GM23338 (cell line): ENCODE measurements at regions not wholly inside any gene's neighbourhood (a gene's known extent, or its start where the extent isn't known, plus 50 kb on each side); places are given as distances from the start of the nearest gene placed in this dataset.
"Not testable (repeated sequence)": the region's sequence is repeated elsewhere in the genome, so short reads cannot be mapped to it uniquely, and the experiment has no call there.

ENCODE experiments used
- ATAC-seq: fragments of 200-7000 bp; cut with Tn5 transposase; 3 replicates; pipeline ENCODE4 v1.9.1; 2020
- DNase-seq: peaks from one replicate; pipeline ENCODE4 v3.0.0-alpha.2; 2015; ENCODE audit warnings: low spot score
- H2AFZ ChIP-seq: fragments of 200-600 bp; sonication (generic); 2 replicates; pipeline ENCODE4 v1.8.0; 2016; ENCODE audit warnings: antibody characterized with exemption, mild to moderate bottlenecking, moderate library complexity
- H3F3A ChIP-seq: fragments of 200-600 bp; sonication (generic); replicated peaks from 2 replicates; pipeline ENCODE4 v1.8.0; 2017; ENCODE audit warnings: antibody characterized with exemption, mixed run types, low read depth
- H3K27ac ChIP-seq: fragments of 200-600 bp; sonication (generic); 2 replicates; pipeline ENCODE4 v1.6.1; 2016; ENCODE audit warnings: low read depth
- H3K27me3 ChIP-seq: fragments of 200-600 bp; sonication (generic); 2 replicates; pipeline ENCODE4 v1.8.0; 2016; ENCODE audit warnings: mild to moderate bottlenecking, mixed run types, moderate library complexity; ENCODE audit not compliant: insufficient read depth
- H3K36me3 ChIP-seq: fragments of 200-600 bp; sonication (generic); 2 replicates; pipeline ENCODE4 v1.8.0; 2016; ENCODE audit warnings: mild to moderate bottlenecking; ENCODE audit not compliant: insufficient read depth
- H3K4me1 ChIP-seq: fragments of 200-600 bp; sonication (generic); 2 replicates; pipeline ENCODE4 v1.8.0; 2016; ENCODE audit warnings: mild to moderate bottlenecking, moderate library complexity; ENCODE audit not compliant: insufficient read depth
- H3K4me2 ChIP-seq: fragments of 200-600 bp; sonication (generic); 2 replicates; pipeline ENCODE4 v1.7.1; 2017; ENCODE audit warnings: mixed run types
- H3K4me3 ChIP-seq: fragments of 200-600 bp; sonication (generic); 2 replicates; pipeline ENCODE4 v1.6.1; 2016; ENCODE audit warnings: mixed run types
- H3K79me2 ChIP-seq: fragments of 200-600 bp; sonication (generic); replicated peaks from 2 replicates; pipeline ENCODE4 v1.8.0; 2017; ENCODE audit warnings: mild to moderate bottlenecking; ENCODE audit not compliant: insufficient read depth
- H3K9me2 ChIP-seq: fragments of 200-600 bp; sonication (generic); 2 replicates; pipeline ENCODE4 v1.8.0; 2017; ENCODE audit not compliant: insufficient read depth
- H4K20me1 ChIP-seq: fragments of 200-600 bp; sonication (generic); replicated peaks from 2 replicates; pipeline ENCODE4 v1.8.0; 2017; ENCODE audit warnings: mild to moderate bottlenecking; ENCODE audit not compliant: insufficient read depth
- H3K27ac Mint-ChIP-seq: 2 replicates; pipeline ENCODE4 v1.8.0; 2020; ENCODE audit warnings: inconsistent platforms, mild to moderate bottlenecking, moderate library complexity, mixed read lengths
- H3K27me3 Mint-ChIP-seq: 3 replicates; pipeline ENCODE4 v1.8.0; 2022; ENCODE audit warnings: low read depth, mild to moderate bottlenecking, moderate library complexity, mixed read lengths, inconsistent platforms; ENCODE audit not compliant: insufficient read depth, poor library complexity
- H3K36me3 Mint-ChIP-seq: 3 replicates; pipeline ENCODE4 v1.8.0; 2021; ENCODE audit warnings: low read depth, mild to moderate bottlenecking, inconsistent platforms, moderate library complexity, mixed read lengths
- H3K4me1 Mint-ChIP-seq: 3 replicates; pipeline ENCODE4 v1.8.0; 2020; ENCODE audit warnings: mild to moderate bottlenecking, inconsistent platforms, mixed read lengths
- H3K4me3 Mint-ChIP-seq: 3 replicates; pipeline ENCODE4 v1.8.0; 2021; ENCODE audit warnings: moderate library complexity, mild to moderate bottlenecking, inconsistent platforms, mixed read lengths
- H3K9me3 Mint-ChIP-seq: 3 replicates; pipeline ENCODE4 v1.8.0; 2020; ENCODE audit warnings: moderate library complexity, mild to moderate bottlenecking, inconsistent platforms, mixed read lengths
- CREB1 ChIP-seq: fragments of 250-450 bp; sonication (Bioruptor Pico); IDR thresholded peaks from 2 replicates; pipeline ENCODE4 v1.5.0; 2020; ENCODE audit warnings: low read depth, mild to moderate bottlenecking, moderate library complexity
- EZH2 ChIP-seq: fragments of 200-600 bp; sonication (generic); IDR thresholded peaks from one replicate; pipeline ENCODE4 v1.8.0; 2017; ENCODE audit warnings: antibody characterized with exemption, mild to moderate bottlenecking, low read depth; ENCODE audit not compliant: unreplicated experiment
- EZH2phosphoT487 ChIP-seq: fragments of 200-600 bp; sonication (generic); IDR thresholded peaks from one replicate; pipeline ENCODE4 v1.8.1; 2018; ENCODE audit warnings: antibody characterized with exemption; ENCODE audit not compliant: unreplicated experiment
- JUNB ChIP-seq: IDR thresholded peaks from one replicate; pipeline ENCODE4 v1.6.1; 2016; ENCODE audit warnings: antibody characterized with exemption; ENCODE audit not compliant: unreplicated experiment
- NANOG ChIP-seq: IDR thresholded peaks from 2 replicates; pipeline ENCODE4 v1.6.1; 2016; ENCODE audit warnings: antibody characterized with exemption, borderline replicate concordance
- POLR2AphosphoS5 ChIP-seq: IDR thresholded peaks from 2 replicates; pipeline ENCODE4 v1.6.1; 2016; ENCODE audit warnings: antibody characterized with exemption, low read depth
- REST ChIP-seq: IDR thresholded peaks from one replicate; pipeline ENCODE4 v1.6.1; 2018; ENCODE audit warnings: antibody characterized with exemption; ENCODE audit not compliant: unreplicated experiment
- STAT1 ChIP-seq: IDR thresholded peaks from one replicate; pipeline ENCODE4 v1.6.1; 2016; ENCODE audit warnings: antibody characterized with exemption; ENCODE audit not compliant: unreplicated experiment
- ZNF114 ChIP-seq: fragments of 250-450 bp; sonication (Bioruptor Pico); IDR thresholded peaks from 2 replicates; pipeline ENCODE4 v1.5.0; 2020; ENCODE audit warnings: mild to moderate bottlenecking, moderate library complexity
- ZNF331 ChIP-seq: fragments of 250-450 bp; sonication (Bioruptor Pico); IDR thresholded peaks from 2 replicates; pipeline ENCODE4 v1.5.0; 2020; ENCODE audit warnings: low read depth, mild to moderate bottlenecking, moderate library complexity
- ZNF462 ChIP-seq: fragments of 250-450 bp; sonication (Bioruptor Pico); IDR thresholded peaks from 2 replicates; pipeline ENCODE4 v1.5.0; 2020; ENCODE audit warnings: mild to moderate bottlenecking, moderate library complexity
- TF ChIP-seq, protein P1 (sequence below): IDR thresholded peaks from 2 replicates; pipeline ENCODE4 v1.6.1; 2016; ENCODE audit warnings: antibody characterized with exemption

DNA sequence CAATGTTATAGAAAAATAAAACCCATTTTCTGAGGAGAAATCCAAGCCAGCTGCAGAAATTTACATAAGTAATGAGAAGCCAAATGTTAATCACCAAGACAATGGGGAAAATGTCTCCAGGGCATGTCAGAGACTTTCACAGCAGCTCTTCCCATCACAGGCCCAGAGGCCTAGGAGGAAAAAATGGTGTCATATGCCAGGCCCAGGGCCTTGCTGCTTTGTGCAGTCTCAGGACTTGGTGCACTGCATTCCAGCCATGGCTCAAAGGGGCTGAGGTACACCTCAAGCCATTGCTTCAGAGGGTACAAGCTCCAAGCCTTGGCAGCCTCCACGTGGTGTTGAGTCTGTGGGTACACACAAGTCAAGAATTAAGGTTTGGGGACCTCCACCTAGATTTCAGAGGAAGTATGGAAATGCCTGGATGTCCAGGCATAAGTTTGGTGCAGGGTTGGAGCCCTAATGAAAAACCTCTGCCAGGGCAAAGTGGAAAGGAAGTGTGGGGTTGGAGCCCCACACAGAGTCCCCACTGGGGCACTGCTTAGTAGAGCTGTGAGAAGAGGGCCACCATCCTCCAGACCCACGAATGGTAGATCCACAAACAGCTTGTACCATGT, 163.0 kb downstream of the THBS2 start:
- not testable (repeated sequence) for H3K4me1 Mint-ChIP-seq
- peaks cover 64% of the 10 kb centered on the region for H3K9me3 Mint-ChIP-seq

GRCh38 chr6:169088762-169089161, 164.9 kb downstream of the THBS2 start:
- H3K4me1 ChIP-seq: no peaks in the 10 kb centered on the region; the same call in 1 of the 2 replicates
- H3K4me1 Mint-ChIP-seq: no peaks in the 10 kb centered on the region
- no peaks in the 10 kb centered on the region for H3K27me3 ChIP-seq
- ATAC-seq (no peak), DNase-seq (no peak)
- H3K27ac ChIP-seq: no peak overlapping the region
- H3K9me3 Mint-ChIP-seq: peaks cover 50% of the 10 kb centered on the region
- no peaks in the 10 kb centered on the region for H3K27me3 Mint-ChIP-seq
- no peak overlapping the region for H3K4me2 ChIP-seq
- peaks cover 9% of the 10 kb centered on the region for H3K36me3 ChIP-seq
- no peaks in the 10 kb centered on the region for H4K20me1 ChIP-seq
- no peak overlapping the region for H3K4me3 ChIP-seq
- no peaks in the 10 kb centered on the region for H3K9me2 ChIP-seq
- no peak overlapping the region for H2AFZ ChIP-seq
- H3K36me3 Mint-ChIP-seq: peaks cover 48% of the 10 kb centered on the region
- H3K4me3 Mint-ChIP-seq: no peak overlapping the region
- H3K27ac Mint-ChIP-seq: no peak overlapping the region
- H3F3A ChIP-seq: no peaks in the 10 kb centered on the region
- no peaks in the 10 kb centered on the region for H3K79me2 ChIP-seq
- TF ChIP-seq REST: no peak
- TF ChIP-seq STAT1: no peak
- no peak for TF ChIP-seq JUNB
- no peak for TF ChIP-seq ZNF331 (CRISPR knock-in tag)
- TF ChIP-seq EZH2: no peak
- no peak for TF ChIP-seq ZNF462 (CRISPR knock-in tag)
- no peak for TF ChIP-seq CREB1 (CRISPR knock-in tag)
- no peak for TF ChIP-seq EZH2phosphoT487
- no peak for TF ChIP-seq ZNF114 (CRISPR knock-in tag)
- TF ChIP-seq, protein P1, sequence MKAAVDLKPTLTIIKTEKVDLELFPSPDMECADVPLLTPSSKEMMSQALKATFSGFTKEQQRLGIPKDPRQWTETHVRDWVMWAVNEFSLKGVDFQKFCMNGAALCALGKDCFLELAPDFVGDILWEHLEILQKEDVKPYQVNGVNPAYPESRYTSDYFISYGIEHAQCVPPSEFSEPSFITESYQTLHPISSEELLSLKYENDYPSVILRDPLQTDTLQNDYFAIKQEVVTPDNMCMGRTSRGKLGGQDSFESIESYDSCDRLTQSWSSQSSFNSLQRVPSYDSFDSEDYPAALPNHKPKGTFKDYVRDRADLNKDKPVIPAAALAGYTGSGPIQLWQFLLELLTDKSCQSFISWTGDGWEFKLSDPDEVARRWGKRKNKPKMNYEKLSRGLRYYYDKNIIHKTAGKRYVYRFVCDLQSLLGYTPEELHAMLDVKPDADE: no peak
- no peak for TF ChIP-seq NANOG
- no peak for TF ChIP-seq POLR2AphosphoS5

More for the DNA sequence above, 163.0 kb downstream of the THBS2 start:
- H3K27ac Mint-ChIP-seq, H3F3A ChIP-seq, H3K27me3 Mint-ChIP-seq, H3K79me2 ChIP-seq, H3K27me3 ChIP-seq, ATAC-seq, H3K4me3 Mint-ChIP-seq, H3K9me2 ChIP-seq, DNase-seq, H4K20me1 ChIP-seq, H3K4me3 ChIP-seq, H2AFZ ChIP-seq, H3K4me1 ChIP-seq, H3K4me2 ChIP-seq, H3K36me3 ChIP-seq, H3K27ac ChIP-seq: not testable (repeated sequence)
- H3K36me3 Mint-ChIP-seq: peaks cover 43% of the 10 kb centered on the region
